ENCODE measurements at regions not wholly inside any gene's neighbourhood (a gene's known extent, or its start where the extent isn't known, plus 50 kb on each side); places are given as distances from the start of the nearest gene placed in this dataset.

DNA sequence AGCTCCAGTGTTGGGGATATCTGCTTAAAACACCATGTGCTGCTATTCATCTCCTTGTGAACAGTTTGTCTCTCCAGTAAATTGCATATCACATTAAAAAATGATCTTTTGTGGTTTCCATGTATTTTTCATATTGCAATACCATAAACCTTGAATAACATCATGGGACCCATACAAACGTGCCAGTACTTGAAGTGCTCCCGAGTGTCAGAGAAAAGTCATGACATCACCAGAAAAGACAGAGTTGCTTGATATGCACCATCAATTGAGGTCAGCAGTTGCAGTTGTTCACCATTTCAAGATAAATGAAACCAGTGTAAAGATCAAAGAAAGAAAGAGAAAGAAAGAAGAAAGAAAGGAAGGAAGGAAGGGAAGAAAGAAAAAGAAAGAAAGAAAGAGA, 278.6 kb downstream of the ZNF621 start:
- DNase-seq (ENCODE audit: low read depth in 1 of 2, low spot score in 1 of 2), result no peak

DNA sequence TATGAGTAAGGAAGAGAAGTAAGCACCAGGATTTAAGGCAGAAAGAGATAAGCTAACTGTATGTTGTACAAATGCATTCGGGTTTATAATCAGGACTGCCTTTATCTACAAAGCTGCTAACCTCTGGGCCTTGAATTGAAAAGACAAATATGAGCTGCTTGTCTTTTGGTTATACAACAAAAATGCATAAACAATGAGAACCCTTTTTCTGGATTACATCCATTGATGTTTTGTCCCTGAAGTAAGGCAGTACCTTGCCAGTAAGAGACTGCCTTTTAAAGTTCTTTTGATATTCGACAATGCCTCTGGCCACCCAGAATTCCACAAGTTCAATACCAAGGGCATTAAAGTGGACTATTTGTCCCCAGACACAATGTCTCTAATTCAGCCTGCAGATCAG, 280.7 kb downstream of the ZNF621 start:
- no peak for DNase-seq (ENCODE audit: low read depth in 1 of 2, low spot score in 1 of 2)

DNA sequence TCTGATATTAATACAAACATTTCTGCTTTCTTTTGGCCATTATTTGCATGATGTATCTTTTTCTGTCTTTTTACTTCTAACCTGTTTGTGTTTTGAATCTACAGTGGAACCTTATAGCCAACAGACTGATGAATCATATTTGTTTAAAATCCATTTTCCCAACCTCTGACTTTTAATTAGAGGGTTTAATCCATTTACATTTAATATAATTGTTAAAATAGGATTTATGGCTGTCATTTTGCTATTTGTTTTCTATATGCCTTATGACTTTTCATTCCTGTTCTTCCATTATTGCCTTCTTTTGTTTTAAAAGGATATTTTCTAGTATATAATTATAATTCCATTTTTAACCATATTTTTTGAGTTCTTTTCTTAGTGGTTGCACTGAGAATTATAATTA, 286.1 kb downstream of the ZNF621 start:
- no peak for DNase-seq (ENCODE audit: low read depth in 1 of 2, low spot score in 1 of 2)

DNA sequence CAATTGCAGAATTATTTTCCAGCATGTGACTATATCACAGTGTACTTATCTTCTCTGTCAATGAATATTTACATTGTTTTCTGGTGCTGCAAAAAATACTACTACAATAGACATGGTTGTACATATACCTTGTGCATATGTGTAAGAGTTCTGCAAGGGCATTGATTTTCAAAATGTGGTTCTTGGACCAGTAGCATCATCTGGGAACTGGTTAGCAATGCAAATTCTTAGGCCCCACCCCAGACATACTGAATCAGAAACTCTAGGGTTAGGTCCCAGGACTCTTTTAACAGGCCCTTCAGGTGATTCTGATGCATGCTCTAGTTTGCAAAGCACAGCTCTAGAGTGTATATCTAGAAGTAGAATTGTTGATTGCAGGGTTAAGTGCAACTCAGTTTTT, 292.3 kb downstream of the ZNF621 start:
- DNase-seq (ENCODE audit: low read depth in 1 of 2, low spot score in 1 of 2), result no peak

DNA sequence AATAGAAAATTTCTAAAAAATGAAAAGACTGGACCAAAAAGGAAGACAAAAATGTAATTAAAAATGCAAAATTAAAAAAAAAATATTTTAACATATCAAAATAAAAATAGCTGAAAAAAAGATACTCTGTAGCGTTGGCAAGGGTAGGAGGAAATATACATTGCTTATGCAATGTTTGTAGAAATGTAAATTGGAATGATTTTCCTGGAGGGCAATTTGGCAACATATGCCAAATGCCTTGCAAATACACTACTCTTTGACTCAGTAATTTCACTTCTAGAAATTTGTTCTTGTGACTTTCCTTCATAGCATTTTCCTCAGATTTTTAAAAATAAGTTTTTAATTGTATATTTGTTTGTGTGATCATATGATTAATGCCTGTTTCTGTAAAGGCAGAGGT, 296.6 kb downstream of the ZNF621 start:
- DNase-seq (ENCODE audit: low read depth in 1 of 2, low spot score in 1 of 2), result no peak

DNA sequence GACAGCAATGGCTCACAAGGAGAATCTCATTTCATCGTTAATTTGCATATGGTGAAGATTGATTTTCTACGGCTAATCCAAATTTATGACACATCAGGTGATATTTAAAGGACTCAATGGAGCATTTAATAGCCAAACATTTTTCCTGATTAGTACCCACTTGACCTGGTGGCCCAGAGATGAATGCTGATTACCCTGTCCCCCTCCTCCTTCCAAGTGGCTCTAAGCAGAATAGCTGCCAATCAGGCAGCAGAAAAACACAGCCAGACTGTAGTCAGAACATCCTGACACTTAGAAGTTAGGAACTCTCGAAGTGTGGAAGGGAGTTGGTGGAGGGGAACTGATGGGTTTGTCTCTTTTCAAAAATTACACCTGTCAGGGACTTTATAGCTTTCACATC, 302.5 kb downstream of the ZNF621 start:
- no peak for DNase-seq (ENCODE audit: low read depth in 1 of 2, low spot score in 1 of 2)

DNA sequence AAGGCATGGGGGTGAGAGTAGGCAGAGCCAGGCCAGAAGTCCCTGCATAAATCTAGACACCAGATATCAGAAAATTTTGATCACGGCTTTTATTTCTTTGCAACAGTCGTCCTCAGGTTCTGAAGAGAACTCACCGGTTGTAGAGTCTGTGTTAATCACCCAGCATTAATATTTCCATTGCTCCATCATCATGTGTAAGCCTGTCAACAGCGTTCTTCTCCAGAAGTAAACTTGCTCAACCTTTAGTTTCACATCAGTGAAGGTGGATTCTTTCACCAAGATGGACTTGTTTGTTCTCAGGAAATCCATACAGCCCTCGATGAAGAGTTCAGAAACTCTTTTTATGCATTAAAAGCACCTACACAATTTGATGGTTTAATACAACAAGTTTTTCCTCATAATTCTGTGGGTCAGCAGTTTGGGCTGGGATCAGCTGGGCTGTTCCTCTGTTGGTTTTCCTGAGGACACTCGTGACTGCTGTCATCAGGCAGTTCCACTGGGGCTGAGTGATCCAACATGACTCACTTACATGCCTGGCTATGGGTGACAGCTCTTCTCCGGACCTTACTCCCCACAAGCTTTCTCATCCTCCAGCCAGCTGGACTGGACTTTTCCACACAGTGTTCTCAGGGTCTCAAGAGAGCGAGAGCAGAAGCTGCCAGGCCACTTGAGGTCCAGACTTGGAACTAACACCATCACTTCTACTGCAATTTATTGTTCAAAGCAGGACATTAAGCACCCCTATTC, 303.4 kb downstream of the ZNF621 start:
- DNase-seq (ENCODE audit: low read depth in 1 of 2, low spot score in 1 of 2), result no peak

DNA sequence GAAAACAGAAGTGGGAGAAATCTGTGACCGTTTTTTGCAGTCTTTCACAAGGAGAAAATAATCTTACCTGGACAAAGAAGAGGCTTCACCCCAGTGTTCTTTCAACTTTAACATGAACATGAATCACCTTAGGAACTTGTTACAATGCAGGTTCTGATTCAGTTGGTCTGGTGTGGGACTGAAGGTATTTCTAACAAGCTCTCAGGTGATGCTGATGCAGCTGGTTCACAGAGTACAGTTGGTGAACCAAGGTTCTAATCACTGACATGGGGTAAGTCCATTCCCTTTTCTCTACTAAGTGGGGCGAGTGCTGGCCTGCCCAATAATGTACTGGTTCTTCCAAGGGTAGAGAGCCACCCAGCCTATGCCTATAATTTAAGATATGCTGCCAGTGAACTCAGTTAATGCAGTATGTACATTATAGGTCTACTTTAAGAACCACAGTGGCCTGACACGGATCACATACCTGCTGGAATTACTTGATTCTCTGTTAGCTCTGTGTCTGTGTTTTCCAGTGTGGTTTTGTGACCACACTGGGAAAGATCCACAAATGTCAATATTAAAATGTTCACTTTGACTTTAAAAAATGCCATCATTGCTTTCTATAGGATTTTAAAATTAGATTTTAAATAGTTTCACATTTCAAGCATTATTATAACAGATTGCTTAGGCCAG, 304.1 kb downstream of the ZNF621 start:
- DNase-seq (ENCODE audit: low read depth in 1 of 2, low spot score in 1 of 2), result no peak

DNA sequence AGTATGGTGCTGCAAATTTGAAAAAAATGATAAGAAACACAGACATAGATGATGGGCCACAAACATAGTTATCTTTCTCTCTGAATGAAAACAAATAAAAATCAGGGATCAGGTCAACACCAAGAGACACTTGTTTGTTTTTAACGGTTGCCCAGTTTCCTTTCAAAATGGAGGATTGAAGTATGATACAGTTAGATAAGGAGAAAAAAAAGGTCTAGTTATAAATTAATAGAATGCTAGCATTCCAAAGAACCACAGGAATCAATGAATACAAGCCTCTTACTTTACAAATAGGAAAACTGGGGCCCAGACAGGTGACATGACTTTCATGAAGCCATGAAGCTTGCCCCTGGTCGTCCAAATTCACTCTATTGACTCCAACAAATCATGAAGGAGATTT, 305.1 kb downstream of the ZNF621 start:
- no peak for DNase-seq (ENCODE audit: low read depth in 1 of 2, low spot score in 1 of 2)

DNA sequence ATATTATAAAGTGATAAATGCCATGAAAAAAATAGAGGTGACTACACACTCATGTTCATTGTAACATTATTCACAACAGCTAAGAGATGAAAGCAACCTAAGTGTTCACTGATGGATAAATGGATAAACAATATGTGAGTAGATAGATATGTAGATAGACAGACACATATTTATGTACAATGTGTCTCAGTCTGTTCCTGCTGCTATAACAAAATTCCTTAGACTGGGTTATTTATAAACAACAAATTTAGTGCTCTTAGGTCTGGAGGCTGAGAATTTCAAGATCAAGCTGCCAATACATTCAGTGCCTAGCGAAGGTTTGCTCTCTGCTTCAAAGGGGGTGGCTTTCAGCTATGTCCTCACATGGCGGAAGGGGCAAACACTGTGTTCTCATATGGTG, 312.5 kb downstream of the ZNF621 start:
- DNase-seq (ENCODE audit: low read depth in 1 of 2, low spot score in 1 of 2), result no peak

DNA sequence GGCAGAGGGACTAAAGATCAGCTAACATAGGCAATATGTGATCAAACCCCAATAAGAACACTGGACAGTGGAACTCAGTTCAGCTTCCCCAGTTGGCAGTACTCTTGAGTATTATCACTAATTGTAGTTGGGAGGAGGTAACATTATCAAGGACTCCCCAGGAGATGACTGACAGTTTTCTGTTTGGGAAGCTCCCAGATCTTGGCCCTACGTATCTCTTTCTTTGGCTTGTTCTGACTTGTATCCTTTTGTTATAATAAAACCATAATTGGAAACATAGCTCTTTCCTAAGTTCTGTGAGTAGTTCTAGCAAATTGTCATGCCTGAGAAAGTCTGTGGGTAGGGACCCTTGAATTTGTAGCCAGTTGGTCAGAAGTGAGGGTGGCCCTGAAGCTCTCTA, 316.4 kb downstream of the ZNF621 start:
- no peak for DNase-seq (ENCODE audit: low read depth in 1 of 2, low spot score in 1 of 2)

DNA sequence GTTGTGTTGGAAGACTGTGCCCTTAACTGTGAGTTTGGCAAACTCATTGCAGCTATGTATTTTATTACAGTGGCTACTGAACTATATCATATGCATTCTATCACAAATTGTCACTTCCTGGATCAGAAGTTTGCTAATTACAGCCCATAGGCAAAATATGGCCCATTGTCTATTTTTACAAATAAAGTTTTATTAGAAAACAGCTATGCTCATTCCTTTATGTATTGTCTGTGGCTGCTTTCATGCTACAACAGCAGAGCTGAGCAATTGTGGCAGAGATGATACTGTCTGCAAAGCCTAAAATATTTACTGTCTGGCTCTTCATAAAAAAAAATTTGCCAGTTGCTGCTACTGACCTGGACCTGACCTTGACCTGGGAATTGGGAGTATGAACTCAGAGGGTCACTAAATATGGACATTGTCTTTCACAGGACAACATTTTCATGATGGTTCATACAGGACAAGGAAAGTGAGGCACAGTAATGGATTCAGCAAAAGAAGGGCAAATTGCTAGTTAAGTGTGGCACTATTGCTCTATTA, 316.9 kb downstream of the ZNF621 start:
- no peak for DNase-seq (ENCODE audit: low read depth in 1 of 2, low spot score in 1 of 2)

DNA sequence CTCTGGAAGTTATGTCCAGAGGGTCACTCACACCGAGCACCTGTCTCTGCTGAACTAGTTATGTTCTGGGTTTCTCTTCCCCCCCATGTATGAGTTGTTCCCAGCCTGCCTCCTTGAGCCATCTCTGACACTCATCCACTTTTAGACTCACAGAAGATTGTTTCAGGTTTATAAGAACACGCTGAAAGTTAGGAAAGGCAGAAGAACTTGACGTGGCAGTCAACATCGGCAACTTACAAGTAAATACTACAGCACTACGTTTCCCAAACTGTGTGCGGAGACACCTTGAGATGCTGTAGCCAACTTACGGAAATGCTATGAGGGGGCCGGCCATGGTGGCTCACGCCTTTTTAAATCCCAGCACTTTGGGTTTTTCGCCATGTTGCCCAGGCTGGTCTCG, 318.0 kb downstream of the ZNF621 start:
- no peak for DNase-seq (ENCODE audit: low read depth in 1 of 2, low spot score in 1 of 2)

DNA sequence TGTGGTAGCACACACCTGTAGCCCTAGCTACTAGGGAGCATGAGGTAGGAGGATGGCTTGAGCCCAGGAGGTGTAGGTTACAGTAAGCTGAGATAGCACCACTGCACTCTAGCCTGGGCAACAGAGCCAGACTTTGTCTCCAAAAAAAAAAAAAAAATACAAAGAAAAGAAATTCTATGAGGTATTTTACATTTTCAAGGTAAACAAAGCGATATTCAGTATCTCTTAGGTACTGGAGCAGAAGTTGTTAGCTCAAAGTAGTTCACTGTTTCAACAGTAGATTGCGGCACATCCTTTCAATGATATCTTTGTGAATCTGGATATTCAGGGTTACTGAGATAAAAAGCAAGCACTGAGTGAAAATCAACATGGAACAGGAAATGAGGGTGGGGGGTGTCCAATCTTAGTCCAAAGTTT, 318.5 kb downstream of the ZNF621 start:
- no peak for DNase-seq (ENCODE audit: low read depth in 1 of 2, low spot score in 1 of 2)

DNA sequence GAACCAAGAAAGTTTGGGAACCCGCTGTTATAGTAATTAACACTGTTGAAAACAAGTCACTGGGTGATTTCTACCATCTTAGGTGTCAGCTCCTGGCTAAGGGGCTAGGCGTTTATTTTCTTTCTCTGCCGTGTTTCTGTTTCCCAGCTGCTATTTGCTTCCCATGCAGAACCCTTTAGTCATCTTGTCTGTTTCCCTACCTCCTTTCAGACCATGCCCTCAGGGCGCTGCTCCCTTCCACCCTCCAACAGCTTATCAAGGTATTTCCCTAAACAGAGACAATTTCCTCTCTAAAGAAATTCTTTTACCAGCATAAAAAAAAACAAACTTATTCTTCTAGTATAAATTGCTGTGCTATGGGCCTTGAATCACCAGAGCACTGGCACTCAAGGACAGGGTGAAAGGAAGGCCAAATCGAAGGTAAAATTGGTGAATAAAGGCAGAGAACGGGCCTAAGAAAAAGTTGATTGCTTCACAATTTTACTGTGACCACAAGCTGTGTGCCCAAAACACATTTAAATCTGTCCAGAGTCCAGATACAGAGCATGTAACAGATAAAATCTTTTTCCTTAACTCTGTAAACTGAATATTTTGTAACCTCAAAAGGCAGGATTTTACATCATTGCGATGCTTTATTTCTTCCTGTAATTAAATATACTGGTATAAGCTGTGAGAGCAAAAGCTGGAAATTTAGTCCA, 319.2 kb downstream of the ZNF621 start:
- no peak for DNase-seq (ENCODE audit: low read depth in 1 of 2, low spot score in 1 of 2)

DNA sequence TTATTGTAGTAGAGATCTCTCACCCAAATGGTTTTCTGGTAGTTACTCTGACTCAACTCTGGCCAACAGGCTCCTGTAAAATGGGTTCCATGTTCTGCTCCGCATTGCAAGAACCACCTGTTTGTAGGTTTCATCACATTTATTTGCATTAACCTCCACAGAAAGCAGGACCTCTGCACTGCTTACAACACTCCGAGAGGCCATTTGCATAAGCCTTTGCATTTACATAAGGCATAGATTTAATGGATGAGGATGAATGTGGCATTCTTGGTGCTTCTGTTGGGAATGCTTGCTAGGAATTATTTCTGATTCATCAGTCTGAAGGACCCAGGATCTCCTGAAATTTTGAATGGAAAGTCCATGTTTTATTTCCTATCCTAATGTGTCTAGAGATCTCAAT, 320.1 kb downstream of the ZNF621 start:
- no peak for DNase-seq (ENCODE audit: low read depth in 1 of 2, low spot score in 1 of 2)

DNA sequence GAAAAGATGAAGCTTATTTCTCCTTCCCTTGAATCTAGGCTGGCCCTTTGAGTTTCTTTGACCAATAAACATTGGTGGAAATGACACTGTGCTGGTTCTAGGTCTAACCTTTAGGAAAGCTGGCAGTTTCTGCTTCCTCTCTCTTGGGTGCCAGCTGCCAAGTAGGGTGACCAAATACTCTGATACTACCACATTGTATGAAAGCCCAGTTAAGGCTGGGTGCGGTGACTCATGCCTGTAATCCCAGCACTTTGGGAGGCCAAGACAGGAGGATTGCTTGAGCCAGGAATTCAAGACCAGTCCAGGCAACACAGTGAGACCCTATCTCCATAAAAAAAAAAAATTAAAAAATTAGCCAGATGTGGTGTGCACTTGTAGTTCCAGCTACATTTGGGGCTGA, 320.7 kb downstream of the ZNF621 start:
- no peak for DNase-seq (ENCODE audit: low read depth in 1 of 2, low spot score in 1 of 2)

DNA sequence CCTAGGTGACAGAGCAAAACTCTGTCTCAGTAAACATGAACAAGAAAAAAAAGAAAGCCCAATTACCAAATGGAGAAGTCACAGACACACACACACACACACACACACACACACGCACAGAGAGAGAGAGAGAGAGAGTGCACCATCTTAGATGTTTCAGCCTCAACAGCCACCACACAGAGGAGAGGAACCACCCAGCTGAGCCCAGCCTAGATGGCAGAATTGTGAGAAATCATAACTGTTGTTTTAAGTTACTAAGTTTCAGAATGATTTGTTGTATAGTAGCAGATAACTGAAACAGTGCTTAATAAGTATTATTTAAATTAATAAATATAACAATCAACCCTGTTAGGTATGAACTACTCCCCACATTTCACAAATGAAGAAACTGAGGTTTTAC, 321.2 kb downstream of the ZNF621 start:
- DNase-seq (ENCODE audit: low read depth in 1 of 2, low spot score in 1 of 2), result no peak

DNA sequence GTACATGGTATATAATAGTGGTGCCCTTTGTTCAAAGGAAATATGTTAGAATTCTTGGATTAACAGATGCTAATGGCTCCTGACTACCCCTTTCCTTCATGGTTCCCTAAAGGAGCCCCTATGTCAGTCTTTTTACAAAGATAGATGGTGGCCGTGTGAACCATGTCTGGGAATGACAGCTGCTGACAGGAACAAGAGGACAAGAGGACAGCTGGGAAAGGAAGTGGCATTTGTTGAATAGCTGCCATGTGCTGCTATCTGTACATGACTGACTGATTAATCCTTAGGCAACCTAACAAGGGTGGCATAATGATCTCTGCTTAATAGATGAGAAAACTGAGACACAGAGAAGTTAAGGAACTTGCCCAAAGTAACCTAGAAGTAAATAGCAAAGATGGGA, 321.7 kb downstream of the ZNF621 start:
- no peak for DNase-seq (ENCODE audit: low read depth in 1 of 2, low spot score in 1 of 2)

DNA sequence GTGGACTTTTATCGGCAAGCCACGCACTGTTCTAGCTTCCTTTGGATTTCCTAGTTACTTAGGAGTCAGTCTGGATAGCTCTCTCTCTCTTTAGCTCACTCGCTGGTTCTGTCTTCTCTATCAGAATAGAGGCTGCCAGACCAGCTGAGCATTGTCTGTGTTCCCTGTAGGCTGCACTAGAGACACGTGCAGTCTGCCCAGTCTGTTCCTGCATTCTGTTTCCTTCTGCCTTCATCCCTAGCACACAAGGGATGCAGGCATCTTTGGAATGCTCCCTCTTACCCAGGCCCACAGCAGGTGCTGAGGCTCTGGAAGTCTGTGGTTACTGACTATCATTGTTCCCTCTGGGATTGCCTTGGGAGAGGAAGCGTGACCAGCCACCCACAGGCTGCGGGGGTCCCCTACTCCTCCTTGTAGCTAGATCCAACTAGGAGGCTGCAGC, 322.8 kb downstream of the ZNF621 start:
- no peak for DNase-seq (ENCODE audit: low read depth in 1 of 2, low spot score in 1 of 2)

DNA sequence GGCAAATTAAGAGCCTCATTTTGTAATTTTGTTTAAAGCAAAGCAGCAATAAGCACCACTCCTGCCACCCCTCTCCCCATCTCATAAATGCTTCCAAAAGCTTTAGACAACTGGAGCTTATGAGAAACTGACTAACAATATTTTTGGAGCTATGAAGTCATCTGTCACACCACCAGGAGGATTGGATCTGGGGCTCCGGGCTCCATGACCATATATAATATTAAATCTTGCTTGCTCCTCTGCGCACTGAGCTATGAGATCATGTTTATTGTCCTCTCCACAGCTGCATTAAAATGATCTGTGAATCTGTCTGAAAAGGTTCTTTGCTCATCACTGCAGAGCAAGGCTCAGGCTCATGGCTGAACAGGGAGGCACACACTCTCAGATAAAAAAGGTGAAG, 323.7 kb downstream of the ZNF621 start:
- no peak for DNase-seq (ENCODE audit: low read depth in 1 of 2, low spot score in 1 of 2)

DNA sequence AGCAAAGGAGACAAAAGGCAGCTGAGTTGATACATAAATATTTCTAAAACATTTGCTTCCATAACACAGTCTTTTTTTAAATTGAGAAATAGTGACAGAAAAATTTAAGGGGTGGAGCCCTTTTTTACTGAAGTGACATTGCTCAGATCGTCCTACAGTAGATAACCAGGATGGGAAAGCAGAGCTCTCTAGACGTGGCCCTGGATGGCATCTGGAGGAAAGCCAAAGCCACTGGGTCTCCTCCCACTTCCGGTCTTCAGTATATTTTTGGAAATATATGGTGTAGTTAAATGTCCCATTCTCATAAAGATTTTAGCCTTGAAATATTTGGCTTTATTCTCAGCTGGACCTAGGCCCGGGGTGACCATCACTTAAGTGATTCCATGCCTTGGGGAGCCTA, 326.1 kb downstream of the ZNF621 start:
- DNase-seq (ENCODE audit: low read depth in 1 of 2, low spot score in 1 of 2), result no peak
